ENCODE measurements at regions not wholly inside any gene's neighbourhood (a gene's known extent, or its start where the extent isn't known, plus 50 kb on each side); places are given as distances from the start of the nearest gene placed in this dataset.

GRCh38 chr3:157979022-157979421, 127.2 kb downstream of the SHOX2 start:
- TF ChIP-seq POLR2A (IDR thresholded peaks at IDR 0.05; ENCODE audit: low read depth, low read length) = no peak
- TF ChIP-seq TAF1 (IDR thresholded peaks at IDR 0.05; ENCODE audit: low read depth, low read length) = no peak
- TF ChIP-seq POLR2AphosphoS5 (IDR thresholded peaks at IDR 0.05; ENCODE audit: low read depth, low read length) = no peak
- no peak for TF ChIP-seq PAX5 (IDR thresholded peaks at IDR 0.05; ENCODE audit: insufficient read depth, low read length, severe bottlenecking)

Measured in GM12891 (cell line).